ENCODE measurements at regions not wholly inside any gene's neighbourhood (a gene's known extent, or its start where the extent isn't known, plus 50 kb on each side); places are given as distances from the start of the nearest gene placed in this dataset.
"Not testable (repeated sequence)": the region's sequence is repeated elsewhere in the genome, so short reads cannot be mapped to it uniquely, and the experiment has no call there.

GRCh38 chrX:101785142-101785541 is 125.5 kb upstream of the ARMCX2 start:
- ATAC-seq = no peak
- DNase-seq = no peak
- CTCF ChIA-PET = no interaction called here
- no peak overlapping the region for H3K4me3 ChIP-seq (ENCODE audit: low read length)
- no peaks in the 10 kb centered on the region for H3K4me1 ChIP-seq (ENCODE audit: insufficient read depth, low read length)
- intact Hi-C loops (cut with micrococcal nuclease) = no loop called here
- H3K36me3 ChIP-seq (ENCODE audit: low read depth, low read length) = no peaks in the 10 kb centered on the region
- H3K9me2 ChIP-seq (replicated peaks; ENCODE audit: low read length) = no peaks in the 10 kb centered on the region
- no peaks in the 10 kb centered on the region for H3K79me2 ChIP-seq (ENCODE audit: low read length)
- no TSS peak for BruUV-seq (replicated peaks)
- H3K9ac ChIP-seq (ENCODE audit: low read length) = no peak overlapping the region
- H3K4me2 ChIP-seq (ENCODE audit: low read length) = no peak overlapping the region
- H3K27ac ChIP-seq (ENCODE audit: low read length) = no peak overlapping the region
- no peaks in the 10 kb centered on the region for H3K9me3 ChIP-seq (ENCODE audit: low read length)
- no peaks in the 10 kb centered on the region for H3K27me3 ChIP-seq (ENCODE audit: low read length)
- H3F3A ChIP-seq (ENCODE audit: low read length, unreplicated experiment) = no peaks in the 10 kb centered on the region
- POLR2A ChIA-PET (ENCODE audit: unreplicated experiment) = no interaction called here
- no peak overlapping the region for H2AFZ ChIP-seq (ENCODE audit: low read length)
- H4K20me1 ChIP-seq (ENCODE audit: low read length) = no peaks in the 10 kb centered on the region
- no peak for TF ChIP-seq EZH2phosphoT487 (IDR thresholded peaks at IDR 0.05; ENCODE audit: borderline replicate concordance, low read length)
- TF ChIP-seq, protein P1, sequence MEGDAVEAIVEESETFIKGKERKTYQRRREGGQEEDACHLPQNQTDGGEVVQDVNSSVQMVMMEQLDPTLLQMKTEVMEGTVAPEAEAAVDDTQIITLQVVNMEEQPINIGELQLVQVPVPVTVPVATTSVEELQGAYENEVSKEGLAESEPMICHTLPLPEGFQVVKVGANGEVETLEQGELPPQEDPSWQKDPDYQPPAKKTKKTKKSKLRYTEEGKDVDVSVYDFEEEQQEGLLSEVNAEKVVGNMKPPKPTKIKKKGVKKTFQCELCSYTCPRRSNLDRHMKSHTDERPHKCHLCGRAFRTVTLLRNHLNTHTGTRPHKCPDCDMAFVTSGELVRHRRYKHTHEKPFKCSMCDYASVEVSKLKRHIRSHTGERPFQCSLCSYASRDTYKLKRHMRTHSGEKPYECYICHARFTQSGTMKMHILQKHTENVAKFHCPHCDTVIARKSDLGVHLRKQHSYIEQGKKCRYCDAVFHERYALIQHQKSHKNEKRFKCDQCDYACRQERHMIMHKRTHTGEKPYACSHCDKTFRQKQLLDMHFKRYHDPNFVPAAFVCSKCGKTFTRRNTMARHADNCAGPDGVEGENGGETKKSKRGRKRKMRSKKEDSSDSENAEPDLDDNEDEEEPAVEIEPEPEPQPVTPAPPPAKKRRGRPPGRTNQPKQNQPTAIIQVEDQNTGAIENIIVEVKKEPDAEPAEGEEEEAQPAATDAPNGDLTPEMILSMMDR (conservative IDR thresholded peaks at IDR 0.05; ENCODE audit: low read depth, low read length) = no peak
- TF ChIP-seq EZH2 (IDR thresholded peaks at IDR 0.05; ENCODE audit: low read length, unreplicated experiment) = no peak

DNA sequence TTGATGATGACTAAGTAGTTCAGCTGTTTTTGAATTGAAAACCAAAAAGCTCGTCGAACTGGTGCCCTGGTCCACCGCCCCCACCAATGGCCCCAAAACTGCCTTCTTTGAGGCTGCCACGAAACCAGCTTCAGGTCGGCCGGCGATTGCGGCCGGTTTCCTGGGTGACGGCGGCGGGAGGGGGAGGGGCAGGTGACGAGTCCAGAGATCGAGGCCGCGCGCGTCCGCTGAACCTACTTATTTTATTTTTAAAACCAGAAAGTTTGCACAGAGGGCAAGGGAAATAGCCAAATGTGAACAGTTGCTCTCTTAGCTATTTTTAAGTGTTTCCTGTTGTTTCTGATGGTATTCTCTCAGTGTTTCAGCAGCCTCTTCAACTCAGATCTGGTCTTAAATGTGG is 120.8 kb upstream of the ARMCX2 start:
- H3K79me2 ChIP-seq (ENCODE audit: low read length); ATAC-seq; H3K27me3 ChIP-seq (ENCODE audit: low read length); H3K9ac ChIP-seq (ENCODE audit: low read length); H3K4me1 ChIP-seq (ENCODE audit: insufficient read depth, low read length); H3K4me2 ChIP-seq (ENCODE audit: low read length); H3K36me3 ChIP-seq (ENCODE audit: low read depth, low read length); H3K27ac ChIP-seq (ENCODE audit: low read length); H3K9me2 ChIP-seq (replicated peaks; ENCODE audit: low read length); H3K4me3 ChIP-seq (ENCODE audit: low read length); H4K20me1 ChIP-seq (ENCODE audit: low read length); intact Hi-C loops (cut with micrococcal nuclease); H3F3A ChIP-seq (ENCODE audit: low read length, unreplicated experiment); CTCF ChIA-PET; BruUV-seq (replicated peaks); H3K9me3 ChIP-seq (ENCODE audit: low read length); POLR2A ChIA-PET (ENCODE audit: unreplicated experiment); H2AFZ ChIP-seq (ENCODE audit: low read length); DNase-seq: not testable (repeated sequence)

- DNase-seq = no peak
- Histone ChIP-seq H3F3A (ENCODE audit: low read length, unreplicated experiment) (no peaks in the 10 kb centered on the region), H3K9me2 (replicated peaks; ENCODE audit: low read length) (no peaks in the 10 kb centered on the region), H3K36me3 (ENCODE audit: low read depth, low read length) (no peaks in the 10 kb centered on the region), H3K27me3 (ENCODE audit: low read length) (no peaks in the 10 kb centered on the region), H3K4me1 (ENCODE audit: insufficient read depth, low read length) (no peaks in the 10 kb centered on the region), H3K4me2 (ENCODE audit: low read length) (no peak overlapping the region), H3K9ac (ENCODE audit: low read length) (no peak overlapping the region), H3K9me3 (ENCODE audit: low read length) (no peaks in the 10 kb centered on the region), H3K4me3 (ENCODE audit: low read length) (no peak overlapping the region), H2AFZ (ENCODE audit: low read length) (no peak overlapping the region), H4K20me1 (ENCODE audit: low read length) (no peaks in the 10 kb centered on the region), H3K79me2 (ENCODE audit: low read length) (no peaks in the 10 kb centered on the region), H3K27ac (ENCODE audit: low read length) (no peak overlapping the region)
- ATAC-seq = no peak
- CTCF ChIA-PET = no interaction called here
- TF ChIP-seq EZH2phosphoT487 (IDR thresholded peaks at IDR 0.05; ENCODE audit: borderline replicate concordance, low read length) = no peak
- TF ChIP-seq, protein P1 (conservative IDR thresholded peaks at IDR 0.05; ENCODE audit: low read depth, low read length) = no peak
- no peak for TF ChIP-seq EZH2 (IDR thresholded peaks at IDR 0.05; ENCODE audit: low read length, unreplicated experiment)
- POLR2A ChIA-PET (ENCODE audit: unreplicated experiment) = interaction anchor here (0.7 kb wide), 1 partner anchor 1178 kb away, joined by 3 read pairs; no protein-coding TSS in a partner anchor
- intact Hi-C loops (cut with micrococcal nuclease) = no loop called here
- no TSS peak for BruUV-seq (replicated peaks)
Measured at GRCh38 chrX:101774340-101774739, 114.7 kb upstream of the ARMCX2 start.

Measured in PC-3 (cell line).